Neural cell (in vitro differentiated cells): ENCODE measurements at regions not wholly inside any gene's neighbourhood (a gene's known extent, or its start where the extent isn't known, plus 50 kb on each side); places are given as distances from the start of the nearest gene placed in this dataset.

Source experiments
- MXI1 ChIP-seq: fragments of 450-650 bp; conservative IDR thresholded peaks from 2 replicates; pipeline ENCODE4 v1.6.1; 2014; ENCODE audit warnings: antibody characterized with exemption, mild to moderate bottlenecking; ENCODE audit not compliant: poor library complexity, severe bottlenecking
- POLR2AphosphoS5 ChIP-seq: IDR thresholded peaks from 2 replicates; pipeline ENCODE4 v1.6.1; 2012
- TAF1 ChIP-seq: IDR thresholded peaks from 2 replicates; pipeline ENCODE4 v1.6.1; 2012; ENCODE audit warnings: low read depth
- TF ChIP-seq, protein P1 (sequence below): fragments of 450-650 bp; IDR thresholded peaks from 2 replicates; pipeline ENCODE4 v1.5.1; 2014; ENCODE audit warnings: antibody characterized with exemption, mild to moderate bottlenecking, moderate library complexity; ENCODE audit not compliant: poor library complexity, severe bottlenecking

DNA sequence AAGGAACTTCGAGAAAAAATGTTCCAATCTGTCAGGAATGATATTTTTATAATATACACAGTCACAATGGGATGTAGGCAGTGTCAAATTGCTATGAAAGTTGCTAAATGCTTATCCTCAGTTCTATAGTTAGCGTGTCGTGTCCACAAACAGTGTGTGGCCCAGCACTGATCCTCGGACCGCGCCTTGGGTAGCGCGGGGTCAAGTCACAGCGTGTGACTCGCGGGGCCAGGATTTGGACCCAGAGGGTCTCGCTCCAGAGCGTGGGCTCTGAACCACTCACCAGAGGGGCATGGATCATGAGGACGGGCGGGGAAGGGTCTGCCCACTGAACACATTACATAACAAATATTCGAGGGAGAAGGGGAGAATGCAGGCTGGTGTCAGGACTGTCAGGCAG lies 171.8 kb downstream of the C9orf50 start:
- TF ChIP-seq, protein P1, sequence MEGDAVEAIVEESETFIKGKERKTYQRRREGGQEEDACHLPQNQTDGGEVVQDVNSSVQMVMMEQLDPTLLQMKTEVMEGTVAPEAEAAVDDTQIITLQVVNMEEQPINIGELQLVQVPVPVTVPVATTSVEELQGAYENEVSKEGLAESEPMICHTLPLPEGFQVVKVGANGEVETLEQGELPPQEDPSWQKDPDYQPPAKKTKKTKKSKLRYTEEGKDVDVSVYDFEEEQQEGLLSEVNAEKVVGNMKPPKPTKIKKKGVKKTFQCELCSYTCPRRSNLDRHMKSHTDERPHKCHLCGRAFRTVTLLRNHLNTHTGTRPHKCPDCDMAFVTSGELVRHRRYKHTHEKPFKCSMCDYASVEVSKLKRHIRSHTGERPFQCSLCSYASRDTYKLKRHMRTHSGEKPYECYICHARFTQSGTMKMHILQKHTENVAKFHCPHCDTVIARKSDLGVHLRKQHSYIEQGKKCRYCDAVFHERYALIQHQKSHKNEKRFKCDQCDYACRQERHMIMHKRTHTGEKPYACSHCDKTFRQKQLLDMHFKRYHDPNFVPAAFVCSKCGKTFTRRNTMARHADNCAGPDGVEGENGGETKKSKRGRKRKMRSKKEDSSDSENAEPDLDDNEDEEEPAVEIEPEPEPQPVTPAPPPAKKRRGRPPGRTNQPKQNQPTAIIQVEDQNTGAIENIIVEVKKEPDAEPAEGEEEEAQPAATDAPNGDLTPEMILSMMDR = no peak
- TF ChIP-seq MXI1 (no peak), TAF1 (no peak), POLR2AphosphoS5 (no peak)
